Tibial nerve (tissue), 4 donors: ENCODE measurements at regions not wholly inside any gene's neighbourhood (a gene's known extent, or its start where the extent isn't known, plus 50 kb on each side); places are given as distances from the start of the nearest gene placed in this dataset.

Source experiments
- DNase-seq, 2 donors: peaks; one replicate each; pipeline ENCODE4 v3.0.0-alpha.2; 2019; ENCODE audit warnings: low spot score in 2 of 2
- H3K27ac ChIP-seq, 4 donors: fragments of 200-600 bp; sonication (generic) in 3 of 4; one replicate each; pipeline ENCODE4 v1.5.1; 2017 to 2019; ENCODE audit warnings: mild to moderate bottlenecking in 1 of 4
- H3K27me3 ChIP-seq, 2 donors: fragments of 200-600 bp; sonication (generic) in 1 of 2; one replicate each; pipeline versions ENCODE4 v1.5.1 to v1.6.0; 2017 to 2019
- H3K36me3 ChIP-seq, 3 donors: fragments of 200-600 bp; sonication (generic); one replicate each; pipeline ENCODE4 v1.5.1; 2018 to 2019
- H3K4me1 ChIP-seq, 4 donors: fragments of 200-600 bp; sonication (generic) in 3 of 4; one replicate each; pipeline ENCODE4 v1.5.1; 2017 to 2019
- H3K4me3 ChIP-seq, 4 donors: fragments of 200-600 bp; sonication (generic) in 3 of 4; one replicate each; pipeline ENCODE4 v1.5.1; 2017 to 2019; ENCODE audit warnings: mild to moderate bottlenecking in 1 of 4, moderate library complexity in 1 of 4
- H3K9me3 ChIP-seq, 4 donors: fragments of 200-600 bp; sonication (generic) in 3 of 4; one replicate each; pipeline ENCODE4 v1.5.1; 2017 to 2019
- EP300 ChIP-seq, 2 donors: sonication (generic); formaldehyde crosslinking; IDR thresholded peaks; one replicate each; pipeline ENCODE4 v1.6.1; 2017; ENCODE audit warnings: antibody characterized with exemption in 2 of 2, mild to moderate bottlenecking in 1 of 2
- POLR2A ChIP-seq, 2 donors: fragments of 450-650 bp; IDR thresholded peaks; one replicate each; pipeline ENCODE4 v1.6.1; 2017; ENCODE audit warnings: antibody characterized with exemption in 2 of 2, mild to moderate bottlenecking in 2 of 2, moderate library complexity in 2 of 2
- WGBS, 2 donors: methylation state at CpG; one replicate each; pipeline ENCODE4 v1.1.5; 2018; 5-methylcytosine and 5-hydroxymethylcytosine counted together
- TF ChIP-seq, protein P1 (sequence below), 5 experiments: fragments of 200-600 bp in 3 of 5; fragments of 450-650 bp in 2 of 5; sonication (generic) in 3 of 5; IDR thresholded peaks; one replicate each; pipeline ENCODE4 v1.5.1; 2016 to 2019; ENCODE audit warnings: antibody characterized with exemption in 5 of 5, mild to moderate bottlenecking in 3 of 5, moderate library complexity in 2 of 5

DNA sequence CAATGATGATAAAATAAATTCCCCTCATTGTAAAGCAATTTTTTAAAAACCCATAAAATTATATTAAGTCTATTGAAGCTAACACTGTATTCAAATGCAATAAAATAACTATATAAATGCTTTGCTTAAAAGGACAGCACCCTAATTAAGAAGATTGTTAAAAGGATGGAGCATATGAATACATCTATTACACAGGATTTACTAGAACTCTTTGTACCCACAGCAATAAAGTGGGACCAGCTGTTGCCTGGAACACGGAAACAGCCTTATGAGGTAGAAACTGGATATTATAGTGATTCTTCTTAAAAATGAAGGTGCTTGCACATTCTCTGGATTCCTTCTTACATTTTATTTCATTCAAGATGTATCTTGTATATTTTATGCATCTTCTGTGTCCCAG is 298.7 kb upstream of the KLF3 start:
- TF ChIP-seq POLR2A (IDR thresholded peaks at IDR 0.05) (no peak), EP300 (IDR thresholded peaks at IDR 0.05) (no peak)
- TF ChIP-seq, protein P1, sequence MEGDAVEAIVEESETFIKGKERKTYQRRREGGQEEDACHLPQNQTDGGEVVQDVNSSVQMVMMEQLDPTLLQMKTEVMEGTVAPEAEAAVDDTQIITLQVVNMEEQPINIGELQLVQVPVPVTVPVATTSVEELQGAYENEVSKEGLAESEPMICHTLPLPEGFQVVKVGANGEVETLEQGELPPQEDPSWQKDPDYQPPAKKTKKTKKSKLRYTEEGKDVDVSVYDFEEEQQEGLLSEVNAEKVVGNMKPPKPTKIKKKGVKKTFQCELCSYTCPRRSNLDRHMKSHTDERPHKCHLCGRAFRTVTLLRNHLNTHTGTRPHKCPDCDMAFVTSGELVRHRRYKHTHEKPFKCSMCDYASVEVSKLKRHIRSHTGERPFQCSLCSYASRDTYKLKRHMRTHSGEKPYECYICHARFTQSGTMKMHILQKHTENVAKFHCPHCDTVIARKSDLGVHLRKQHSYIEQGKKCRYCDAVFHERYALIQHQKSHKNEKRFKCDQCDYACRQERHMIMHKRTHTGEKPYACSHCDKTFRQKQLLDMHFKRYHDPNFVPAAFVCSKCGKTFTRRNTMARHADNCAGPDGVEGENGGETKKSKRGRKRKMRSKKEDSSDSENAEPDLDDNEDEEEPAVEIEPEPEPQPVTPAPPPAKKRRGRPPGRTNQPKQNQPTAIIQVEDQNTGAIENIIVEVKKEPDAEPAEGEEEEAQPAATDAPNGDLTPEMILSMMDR (IDR thresholded peaks at IDR 0.05), result no peak
- Histone ChIP-seq H3K27me3 (no peaks in the 10 kb centered on the region), H3K36me3 (no peaks in the 10 kb centered on the region), H3K4me3 (no peak overlapping the region), H3K27ac (no peak overlapping the region), H3K9me3 (no peaks in the 10 kb centered on the region), H3K4me1 (peaks cover 0 to 35% (median 8%) of the 10 kb centered on the region in 4 donors)
- 55 to 62% methylated on average over 1 of the region's 1 CpG for WGBS, 2 donors
- DNase-seq, result no peak

DNA sequence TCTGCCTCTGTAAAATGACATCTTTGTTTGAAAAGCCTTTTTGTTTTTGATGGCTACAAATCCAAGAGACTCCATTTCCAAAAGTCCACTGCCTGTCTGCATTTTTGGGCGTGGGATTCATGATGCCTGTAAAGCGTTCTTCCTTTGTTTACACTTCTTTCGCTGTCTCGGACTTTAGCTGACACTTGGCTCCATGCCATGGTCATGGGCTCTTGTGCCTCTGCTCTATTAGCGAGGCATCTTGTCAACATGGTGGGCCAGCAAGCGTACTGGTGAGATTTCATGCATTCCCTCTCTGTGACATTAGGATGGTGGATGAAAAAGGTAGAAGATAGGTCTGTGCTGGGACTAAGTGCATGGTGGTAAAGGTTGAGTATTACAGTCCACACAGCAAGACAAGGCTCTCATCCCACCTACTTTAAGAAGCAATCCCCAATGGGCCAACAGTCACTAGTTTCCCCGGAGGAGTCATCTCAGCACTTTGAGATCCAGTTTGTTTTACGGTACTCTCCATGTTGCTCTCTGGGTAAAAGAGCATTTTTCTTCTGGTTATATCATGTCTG is 298.2 kb upstream of the KLF3 start:
- Histone ChIP-seq H3K4me3 (no peak overlapping the region), H3K9me3 (no peaks in the 10 kb centered on the region), H3K27ac (peak overlapping the region in 3 of 4 donors; percentile 21 to 49 (median 37)), H3K27me3 (no peaks in the 10 kb centered on the region), H3K4me1 (peaks cover 0 to 35% (median 8%) of the 10 kb centered on the region in 4 donors), H3K36me3 (no peaks in the 10 kb centered on the region)
- DNase-seq, result no peak
- TF ChIP-seq POLR2A (IDR thresholded peaks at IDR 0.05) (no peak), EP300 (IDR thresholded peaks at IDR 0.05) (no peak)
- WGBS, 2 donors, result 47 to 48% methylated on average over 8 of the region's 8 CpGs

DNA sequence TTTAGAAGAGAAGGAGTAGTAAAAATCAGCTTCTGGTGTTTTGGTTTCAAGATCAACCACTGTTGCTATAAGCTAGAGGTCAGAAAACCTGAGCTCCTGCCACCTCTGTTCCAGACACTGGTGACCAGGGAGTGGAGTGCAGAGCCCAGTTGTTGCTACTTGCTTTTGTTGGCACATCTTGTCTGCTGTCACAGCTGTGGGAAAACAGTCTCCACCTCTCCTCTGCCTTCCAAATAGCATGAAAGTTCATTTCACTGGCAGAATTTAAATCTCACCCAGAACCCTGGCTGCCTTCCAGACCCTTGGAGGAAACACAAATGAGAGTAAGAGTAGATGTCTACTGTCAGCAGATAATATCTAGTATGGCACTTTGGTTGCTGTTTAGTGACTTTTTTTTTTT is 297.5 kb upstream of the KLF3 start:
- Histone ChIP-seq H3K4me3 (no peak overlapping the region), H3K4me1 (peaks cover 0 to 35% (median 8%) of the 10 kb centered on the region in 4 donors), H3K27me3 (no peaks in the 10 kb centered on the region), H3K36me3 (no peaks in the 10 kb centered on the region), H3K27ac (peak overlapping the region in 3 of 4 donors; percentile 21 to 49 (median 37)), H3K9me3 (no peaks in the 10 kb centered on the region)
- TF ChIP-seq POLR2A (IDR thresholded peaks at IDR 0.05) (no peak), EP300 (IDR thresholded peaks at IDR 0.05) (no peak)
- TF ChIP-seq, protein P1 (IDR thresholded peaks at IDR 0.05), result no peak
- peak in 1 of 2 donors; percentile 36 for DNase-seq

DNA sequence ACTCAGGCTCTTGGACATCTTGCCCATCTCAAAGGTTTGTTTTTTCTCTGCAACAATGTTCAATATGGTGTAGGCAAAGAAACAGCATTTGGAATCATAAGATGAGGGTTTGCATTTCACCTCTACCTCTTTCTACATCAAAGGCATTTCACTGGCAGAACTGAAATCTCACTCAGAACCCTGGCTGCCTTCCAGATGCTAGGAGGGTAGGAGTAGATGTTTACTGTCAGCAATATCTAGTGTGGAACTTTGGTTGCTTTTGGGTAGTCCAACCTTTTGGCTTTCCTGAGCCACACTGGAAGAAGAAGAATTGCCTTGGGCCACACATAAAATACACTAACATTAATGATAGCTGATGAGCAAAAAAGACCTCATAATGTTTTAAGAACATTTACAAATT is 297.0 kb upstream of the KLF3 start:
- DNase-seq, result no peak
- H3K27ac ChIP-seq, result peak overlapping the region in 2 of 4 donors; percentile 21
- TF ChIP-seq, protein P1 (IDR thresholded peaks at IDR 0.05), result no peak
- no peak for TF ChIP-seq EP300 (IDR thresholded peaks at IDR 0.05)
- no peak for TF ChIP-seq POLR2A (IDR thresholded peaks at IDR 0.05)

DNA sequence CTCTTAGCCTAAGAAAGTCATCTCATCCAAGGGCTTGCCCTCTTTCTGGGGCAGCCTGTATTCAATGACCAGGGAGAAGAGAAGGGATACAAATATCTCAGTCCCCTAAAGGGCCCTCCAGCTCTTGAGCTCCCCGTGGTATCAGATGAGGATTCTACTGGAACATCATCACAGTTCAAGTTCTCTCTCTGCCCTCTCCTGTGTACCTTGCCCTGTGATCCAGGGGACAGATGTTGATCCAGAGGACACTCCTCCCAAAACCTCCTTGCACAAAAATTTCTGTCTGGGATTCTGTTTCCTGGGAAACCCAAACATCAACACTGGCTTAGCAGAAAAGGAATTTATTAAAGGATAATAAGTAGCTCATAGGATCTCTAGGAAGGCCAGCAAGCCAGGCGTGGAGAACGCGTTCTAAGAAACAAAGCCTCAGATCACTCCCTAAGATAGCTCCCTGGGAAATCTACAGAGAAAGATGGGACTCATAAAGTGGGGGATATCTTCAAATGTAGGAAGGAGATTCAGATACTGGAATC is 296.3 kb upstream of the KLF3 start:
- Histone ChIP-seq H3K27me3 (no peaks in the 10 kb centered on the region), H3K36me3 (no peaks in the 10 kb centered on the region), H3K4me1 (peaks cover 0 to 35% (median 8%) of the 10 kb centered on the region in 4 donors), H3K9me3 (no peaks in the 10 kb centered on the region), H3K4me3 (no peak overlapping the region), H3K27ac (peak overlapping the region in 2 of 4 donors; percentile 21)
- no peak for DNase-seq
- 64 to 68% methylated on average over 4 of the region's 4 CpGs for WGBS, 2 donors
- no peak for TF ChIP-seq POLR2A (IDR thresholded peaks at IDR 0.05)
- TF ChIP-seq EP300 (IDR thresholded peaks at IDR 0.05), result peak in 1 of 2 donors; percentile 17

More for the DNA sequence above, 297.0 kb upstream of the KLF3 start:
- Histone ChIP-seq H3K27me3 (no peaks in the 10 kb centered on the region), H3K4me3 (no peak overlapping the region), H3K36me3 (no peaks in the 10 kb centered on the region), H3K9me3 (no peaks in the 10 kb centered on the region), H3K4me1 (peaks cover 0 to 35% (median 8%) of the 10 kb centered on the region in 4 donors)

DNA sequence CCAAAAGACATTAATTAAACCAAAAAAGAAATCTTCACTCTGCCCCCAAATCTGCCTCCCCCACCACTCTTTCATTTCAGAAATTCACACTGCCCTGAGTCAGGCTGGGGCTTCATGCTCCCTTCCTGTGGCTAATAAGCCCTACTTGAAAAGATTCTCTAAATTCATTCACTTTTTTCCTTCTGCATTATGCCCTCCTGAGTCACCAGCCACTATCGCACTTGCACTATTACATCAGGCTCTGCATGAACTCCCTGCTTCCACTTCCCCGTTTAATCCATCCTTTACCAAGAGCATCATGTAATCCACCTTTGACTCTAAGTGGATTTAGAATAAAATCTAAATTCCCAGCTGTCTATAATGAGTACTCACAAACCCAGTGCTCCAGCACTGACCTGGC is 295.4 kb upstream of the KLF3 start:
- no peaks in the 10 kb centered on the region for H3K36me3 ChIP-seq
- TF ChIP-seq, protein P1 (IDR thresholded peaks at IDR 0.05), result no peak
- TF ChIP-seq POLR2A (IDR thresholded peaks at IDR 0.05) (no peak), EP300 (IDR thresholded peaks at IDR 0.05) (no peak)
- H3K4me3 ChIP-seq, result no peak overlapping the region
- H3K27ac ChIP-seq, result no peak overlapping the region
- H3K4me1 ChIP-seq, result peaks cover 0 to 35% (median 8%) of the 10 kb centered on the region in 4 donors
- no peak for DNase-seq
- no peaks in the 10 kb centered on the region for H3K9me3 ChIP-seq
- H3K27me3 ChIP-seq, result no peaks in the 10 kb centered on the region
- 79 to 82% methylated on average over 2 of the region's 2 CpGs for WGBS, 2 donors
